HL-60 (cell line): ENCODE measurements at regions not wholly inside any gene's neighbourhood (a gene's known extent, or its start where the extent isn't known, plus 50 kb on each side); places are given as distances from the start of the nearest gene placed in this dataset.

Source experiments
- CTCF ChIP-seq: IDR thresholded peaks from one replicate; pipeline ENCODE4 v1.5.1; 2011; ENCODE audit warnings: low read length, control low read depth, inconsistent platforms; ENCODE audit not compliant: insufficient read depth
- GABPA ChIP-seq: IDR thresholded peaks from 2 replicates; pipeline ENCODE4 v1.6.1; 2012; ENCODE audit warnings: low read depth
- POLR2AphosphoS5 ChIP-seq: IDR thresholded peaks from 2 replicates; pipeline ENCODE4 v1.6.1; 2012; ENCODE audit warnings: low read depth
- REST ChIP-seq: IDR thresholded peaks from 2 replicates; pipeline ENCODE4 v1.6.1; 2012; ENCODE audit warnings: low read depth; ENCODE audit not compliant: insufficient replicate concordance
- SPI1 ChIP-seq: IDR thresholded peaks from 2 replicates; pipeline ENCODE4 v1.6.1; 2012; ENCODE audit warnings: low read depth, mild to moderate bottlenecking, borderline replicate concordance

- TF ChIP-seq SPI1 = no peak
- TF ChIP-seq CTCF = no peak
- TF ChIP-seq POLR2AphosphoS5 = no peak
- TF ChIP-seq REST = no peak
- TF ChIP-seq GABPA = no peak
These were observed 336.8 kb upstream of the SLC30A5 start for GRCh38 chr5:68757006-68757405.
